ENCODE measurements at regions not wholly inside any gene's neighbourhood (a gene's known extent, or its start where the extent isn't known, plus 50 kb on each side); places are given as distances from the start of the nearest gene placed in this dataset.

- ChIA-PET POLR2A (interaction anchor here (0.6 kb wide), 1 partner anchor 12 kb away, joined by 3 read pairs; no protein-coding TSS in a partner anchor), CTCF (interaction anchor here (0.7 to 2.7 kb wide), 5 partner anchors 8 to 92 kb away, joined by 3 to 10 read pairs (median 4); no protein-coding TSS in a partner anchor)
- Histone ChIP-seq H3K27ac (ENCODE audit: insufficient read depth, low read depth, low read length) (peak overlapping the region; percentile 66), H3K9ac (replicated peaks; ENCODE audit: extremely low read depth, insufficient read depth, low read length) (no peak overlapping the region), H3K9me3 (replicated peaks; ENCODE audit: control insufficient read depth, insufficient read depth, low read length) (no peaks in the 10 kb centered on the region), H3K36me3 (ENCODE audit: control insufficient read depth in 2 of 2, extremely low read depth in 1 of 2, insufficient read depth in 2 of 2, low read length in 2 of 2) (no peaks in the 10 kb centered on the region), H3K79me2 (ENCODE audit: control insufficient read depth, insufficient read depth, low read length) (no peaks in the 10 kb centered on the region), H4K20me1 (replicated peaks; ENCODE audit: control insufficient read depth, extremely low read depth, insufficient read depth, low read length) (no peaks in the 10 kb centered on the region), H3K9me1 (replicated peaks; ENCODE audit: control insufficient read depth, extremely low read depth, insufficient read depth, low read length) (no peaks in the 10 kb centered on the region), H3K4me2 (ENCODE audit: insufficient read depth, low read length) (peak overlapping the region; percentile 28), H3K27me3 (ENCODE audit: control insufficient read depth in 2 of 2, insufficient read depth in 2 of 2, low read length in 2 of 2) (no peaks in the 10 kb centered on the region), H2AFZ (ENCODE audit: low read depth, low read length) (no peak overlapping the region), H3K4me1 (ENCODE audit: control insufficient read depth, extremely low read depth, insufficient read depth, low read length) (peaks cover 26% of the 10 kb centered on the region), H3K4me3 (replicated peaks in 1 of 3; ENCODE audit: insufficient read depth in 1 of 3, low read depth in 1 of 3, low read length in 3 of 3) (peak overlapping the region in 1 of 3 experiments; percentile 26)
- no TSS peak for BruUV-seq (replicated peaks)
- TF ChIP-seq CTCF (IDR thresholded peaks at IDR 0.05; ENCODE audit: extremely low read depth in 1 of 2, insufficient read depth in 1 of 2, low read depth in 1 of 2, low read length in 2 of 2) (no peak), FOS (IDR thresholded peaks at IDR 0.05; ENCODE audit: borderline replicate concordance, insufficient read depth, low read length) (peak; percentile 80), POLR2A (IDR thresholded peaks at IDR 0.05; ENCODE audit: low read depth, low read length) (no peak), EZH2 (IDR thresholded peaks at IDR 0.05; ENCODE audit: borderline replicate concordance, low read depth, low read length, severe bottlenecking) (no peak), GATA2 (IDR thresholded peaks at IDR 0.05; ENCODE audit: insufficient read depth, insufficient read length, low read depth, low read length) (peak; percentile 43), POLR2AphosphoS5 (IDR thresholded peaks at IDR 0.05; ENCODE audit: insufficient read depth, low read depth, low read length) (peak; percentile 44), JUN (IDR thresholded peaks at IDR 0.05; ENCODE audit: borderline replicate concordance, insufficient read depth, insufficient read length, low read depth) (peak; percentile 31), MYC (IDR thresholded peaks at IDR 0.05; ENCODE audit: low read depth, low read length) (no peak), MAX (IDR thresholded peaks at IDR 0.05; ENCODE audit: insufficient read depth, insufficient read length) (no peak)
- intact Hi-C loops (cut with micrococcal nuclease) (loop anchor here (1.0 kb wide), 2 partner anchors 21 to 27 kb away; no protein-coding TSS in a partner anchor), dilution Hi-C loops (cut with MboI; ENCODE audit: extremely low pct_ligation_motif_present, low sequenced_read_pairs) (no loop called here)
- peak; percentile 83 for DNase-seq (ENCODE audit: low read depth, low spot score)
- FAIRE-seq: peak; percentile 93
Observed at GRCh38 chr10:29757551-29758297, 123.0 kb upstream of the SVIL start.

Measured in endothelial cell of umbilical vein (primary cell).